Colonic mucosa (tissue), 4 donors: ENCODE measurements at regions not wholly inside any gene's neighbourhood (a gene's known extent, or its start where the extent isn't known, plus 50 kb on each side); places are given as distances from the start of the nearest gene placed in this dataset.
"Not testable (repeated sequence)": the region's sequence is repeated elsewhere in the genome, so short reads cannot be mapped to it uniquely, and the experiment has no call there.

Experiments used
- DNase-seq: peaks from one replicate; pipeline ENCODE4 v3.0.0-alpha.2; 2020
- H3K27ac ChIP-seq: fragments of 200-600 bp; one replicate; pipeline ENCODE4 v1.8.0; 2021
- H3K27me3 ChIP-seq: fragments of 200-600 bp; one replicate; pipeline ENCODE4 v1.8.0; 2021
- H3K36me3 ChIP-seq: fragments of 200-600 bp; one replicate; pipeline ENCODE4 v1.8.0; 2021
- H3K4me1 ChIP-seq: fragments of 200-600 bp; one replicate; pipeline ENCODE4 v1.8.0; 2021; ENCODE audit warnings: mild to moderate bottlenecking
- H3K4me3 ChIP-seq: fragments of 200-600 bp; one replicate; pipeline ENCODE4 v1.8.0; 2021
- H3K9ac ChIP-seq, 2 donors: one replicate each; pipeline ENCODE4 v1.7.0; 2013; ENCODE audit warnings: control low read depth in 2 of 2, low read depth in 2 of 2, low read length in 2 of 2
- H3K9me3 ChIP-seq: fragments of 200-600 bp; one replicate; pipeline ENCODE4 v1.8.0; 2021
- intact Hi-C: fragments of 100-400 bp; cut with DNase I; formaldehyde crosslinking; loops from one replicate; pipeline ENCODE4 v1.14.1; 2022
- TF ChIP-seq, protein P1 (sequence below): fragments of 200-600 bp; IDR thresholded peaks from one replicate; pipeline ENCODE4 v1.8.0; 2022; ENCODE audit warnings: antibody characterized with exemption, mild to moderate bottlenecking
- donor health status: healthy.
- donor health status: DM: no; HTN: no; CAD: no.
- donor health status: DM: no; HTN: no; CAD: no.

DNA sequence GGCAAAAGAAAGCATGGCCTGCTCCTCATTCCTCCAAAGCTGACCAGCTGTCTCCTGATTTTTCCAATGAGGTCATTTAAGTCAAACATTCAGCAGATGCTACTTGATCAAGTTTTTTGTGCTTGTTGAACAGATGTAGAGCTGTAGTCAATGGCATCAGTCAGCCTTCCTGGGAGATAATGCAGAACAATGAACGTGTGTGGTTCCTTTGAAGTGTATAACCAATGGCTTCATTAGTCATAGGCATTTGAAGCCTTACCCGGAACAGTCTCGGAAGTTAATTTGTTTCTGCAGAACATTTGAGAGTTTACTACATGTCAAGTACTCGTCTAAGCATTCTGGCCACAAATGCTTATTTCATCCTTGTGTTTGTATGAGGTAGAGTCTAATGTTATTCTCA, 227.1 kb downstream of the ADRA2A start:
- no peak for DNase-seq
- Histone ChIP-seq H3K4me1 (no peaks in the 10 kb centered on the region), H3K9me3 (no peaks in the 10 kb centered on the region), H3K4me3 (no peak overlapping the region), H3K9ac (no peak overlapping the region), H3K27ac (no peak overlapping the region), H3K27me3 (no peaks in the 10 kb centered on the region), H3K36me3 (no peaks in the 10 kb centered on the region)
- TF ChIP-seq, protein P1, sequence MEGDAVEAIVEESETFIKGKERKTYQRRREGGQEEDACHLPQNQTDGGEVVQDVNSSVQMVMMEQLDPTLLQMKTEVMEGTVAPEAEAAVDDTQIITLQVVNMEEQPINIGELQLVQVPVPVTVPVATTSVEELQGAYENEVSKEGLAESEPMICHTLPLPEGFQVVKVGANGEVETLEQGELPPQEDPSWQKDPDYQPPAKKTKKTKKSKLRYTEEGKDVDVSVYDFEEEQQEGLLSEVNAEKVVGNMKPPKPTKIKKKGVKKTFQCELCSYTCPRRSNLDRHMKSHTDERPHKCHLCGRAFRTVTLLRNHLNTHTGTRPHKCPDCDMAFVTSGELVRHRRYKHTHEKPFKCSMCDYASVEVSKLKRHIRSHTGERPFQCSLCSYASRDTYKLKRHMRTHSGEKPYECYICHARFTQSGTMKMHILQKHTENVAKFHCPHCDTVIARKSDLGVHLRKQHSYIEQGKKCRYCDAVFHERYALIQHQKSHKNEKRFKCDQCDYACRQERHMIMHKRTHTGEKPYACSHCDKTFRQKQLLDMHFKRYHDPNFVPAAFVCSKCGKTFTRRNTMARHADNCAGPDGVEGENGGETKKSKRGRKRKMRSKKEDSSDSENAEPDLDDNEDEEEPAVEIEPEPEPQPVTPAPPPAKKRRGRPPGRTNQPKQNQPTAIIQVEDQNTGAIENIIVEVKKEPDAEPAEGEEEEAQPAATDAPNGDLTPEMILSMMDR = no peak
- intact Hi-C loops = no loop called here

DNA sequence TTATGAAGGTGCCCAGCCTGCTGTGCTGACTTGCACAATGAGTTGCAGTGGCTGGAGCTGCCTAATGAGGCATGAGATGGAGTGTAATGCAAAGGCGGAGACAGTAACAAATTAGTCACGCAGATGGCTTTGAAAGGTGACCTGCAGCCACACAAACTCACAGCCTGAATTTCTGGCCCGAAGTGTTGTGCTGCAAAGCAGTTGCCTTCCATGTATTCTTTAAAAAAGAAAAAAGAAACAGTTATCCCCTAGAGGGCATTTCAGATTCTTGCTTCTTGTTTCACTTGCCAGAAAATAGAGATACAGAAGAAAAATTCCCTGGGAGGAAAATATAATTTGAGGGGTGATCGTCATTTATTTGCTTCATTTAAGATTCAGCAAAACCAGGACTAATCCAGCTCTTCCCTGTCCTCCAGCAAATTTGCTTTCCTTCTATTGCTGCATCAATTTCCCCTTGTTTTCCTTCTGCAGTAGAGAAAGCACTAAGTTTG, 239.9 kb downstream of the ADRA2A start:
- H3K27ac ChIP-seq = no peak overlapping the region
- H3K27me3 ChIP-seq = no peaks in the 10 kb centered on the region
- TF ChIP-seq, protein P1 = no peak
- H3K36me3 ChIP-seq = no peaks in the 10 kb centered on the region
- H3K9me3 ChIP-seq = no peaks in the 10 kb centered on the region
- H3K9ac ChIP-seq = no peak overlapping the region
- no peak for DNase-seq
- no peak overlapping the region for H3K4me3 ChIP-seq
- H3K4me1 ChIP-seq = no peaks in the 10 kb centered on the region
- intact Hi-C loops = no loop called here

DNA sequence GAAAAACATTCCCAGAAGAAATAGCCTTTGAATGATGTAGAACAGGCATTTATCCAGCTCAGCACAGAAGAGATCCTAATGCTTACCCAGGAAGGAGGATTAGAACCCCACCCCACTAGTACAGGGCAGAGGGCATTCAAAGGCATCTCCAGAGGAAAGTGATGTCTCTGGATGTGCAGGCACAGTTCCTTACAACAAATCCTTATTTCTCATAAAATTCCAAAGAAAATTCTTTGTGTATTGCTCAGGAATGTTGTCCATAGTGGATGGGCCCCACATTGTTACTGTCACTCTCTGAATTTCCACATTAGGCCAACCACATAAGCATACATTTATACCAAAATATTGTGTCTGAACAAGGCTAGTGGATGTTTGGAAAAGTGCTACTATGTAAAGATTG, 243.0 kb downstream of the ADRA2A start:
- TF ChIP-seq, protein P1 = no peak
- intact Hi-C loops = no loop called here
- Histone ChIP-seq H3K9me3 (no peaks in the 10 kb centered on the region), H3K27ac (no peak overlapping the region), H3K9ac (no peak overlapping the region), H3K27me3 (no peaks in the 10 kb centered on the region), H3K36me3 (no peaks in the 10 kb centered on the region), H3K4me1 (no peaks in the 10 kb centered on the region), H3K4me3 (no peak overlapping the region)
- no peak for DNase-seq

DNA sequence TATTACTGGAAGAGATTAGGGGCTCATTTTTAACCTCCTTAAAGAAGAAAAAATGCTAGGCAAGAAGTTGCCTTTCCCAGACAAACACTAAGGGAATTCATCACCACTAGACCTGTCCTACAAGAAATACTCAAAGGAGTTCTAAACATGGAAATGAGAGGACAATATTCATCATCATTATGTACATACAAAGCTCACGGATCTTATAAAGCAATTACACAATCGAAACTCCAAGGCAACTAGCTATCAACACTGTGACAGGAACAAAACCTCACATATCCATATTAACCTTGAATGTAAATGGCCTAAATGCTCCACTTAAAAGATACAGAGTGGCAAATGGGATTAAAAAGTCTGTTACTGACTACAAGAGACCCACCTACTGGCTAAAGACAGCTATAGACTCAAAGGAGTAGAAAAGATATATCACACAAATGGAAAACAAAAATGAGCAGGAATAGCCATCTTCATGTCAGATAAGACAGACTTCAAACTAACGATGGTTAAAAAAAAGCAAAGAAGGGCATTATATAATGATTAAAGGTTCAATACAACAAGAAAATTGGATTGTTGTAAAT, 246.6 kb downstream of the ADRA2A start:
- Histone ChIP-seq H3K9me3 (no peaks in the 10 kb centered on the region), H3K27ac (no peak overlapping the region), H3K36me3 (no peaks in the 10 kb centered on the region), H3K4me1 (no peaks in the 10 kb centered on the region), H3K4me3 (no peak overlapping the region), H3K9ac (no peak overlapping the region), H3K27me3 (no peaks in the 10 kb centered on the region)
- no peak for DNase-seq
- intact Hi-C loops = no loop called here
- TF ChIP-seq, protein P1 = no peak

DNA sequence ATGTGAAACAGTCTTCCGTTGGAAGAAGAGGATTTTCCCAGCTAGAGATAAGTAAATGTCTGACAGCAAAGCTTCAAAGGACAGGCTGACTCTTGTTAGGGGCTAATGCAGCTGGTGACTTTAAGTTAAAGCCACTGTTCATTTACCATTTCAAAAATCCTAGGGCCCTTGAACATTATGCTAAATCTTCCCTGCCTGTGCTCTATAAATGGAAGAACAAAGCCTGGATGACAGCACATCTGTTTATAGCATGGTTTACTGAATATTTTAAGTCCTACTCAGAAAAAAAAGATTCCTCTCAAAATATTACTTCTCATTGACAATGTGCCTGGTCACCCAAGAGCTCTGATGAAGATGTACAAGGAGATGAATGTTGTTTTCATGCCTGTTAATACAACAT, 255.3 kb downstream of the ADRA2A start:
- H3K36me3 ChIP-seq, H3K4me3 ChIP-seq, DNase-seq, H3K27me3 ChIP-seq, H3K27ac ChIP-seq, H3K4me1 ChIP-seq, intact Hi-C loops, H3K9me3 ChIP-seq, H3K9ac ChIP-seq: not testable (repeated sequence)

DNA sequence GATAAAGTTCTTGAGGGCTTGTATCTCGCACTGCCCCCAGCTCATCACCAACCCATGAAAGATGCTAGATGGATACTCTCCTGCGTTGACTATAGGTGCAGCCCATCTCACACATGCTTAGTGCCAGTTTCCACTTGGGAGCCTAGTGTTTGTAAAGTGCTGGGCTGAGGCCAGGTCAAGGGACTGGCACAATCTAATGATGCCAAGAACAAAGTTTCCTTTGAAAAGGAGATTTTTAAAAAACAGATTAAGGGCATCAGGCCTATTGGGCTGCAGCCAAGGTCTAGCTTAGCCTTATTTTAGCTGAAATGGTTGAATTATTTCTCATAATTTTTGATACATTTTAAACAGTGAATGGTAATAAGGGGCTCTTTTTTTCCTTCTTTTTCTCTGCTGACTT, 259.0 kb downstream of the ADRA2A start:
- H3K27me3 ChIP-seq = no peaks in the 10 kb centered on the region
- no peak overlapping the region for H3K4me3 ChIP-seq
- no peaks in the 10 kb centered on the region for H3K9me3 ChIP-seq
- H3K27ac ChIP-seq = no peak overlapping the region
- TF ChIP-seq, protein P1 = no peak
- H3K4me1 ChIP-seq = no peaks in the 10 kb centered on the region
- DNase-seq = no peak
- H3K9ac ChIP-seq = no peak overlapping the region
- intact Hi-C loops = no loop called here
- H3K36me3 ChIP-seq = no peaks in the 10 kb centered on the region
